ENCODE measurements at regions not wholly inside any gene's neighbourhood (a gene's known extent, or its start where the extent isn't known, plus 50 kb on each side); places are given as distances from the start of the nearest gene placed in this dataset.

- TF ChIP-seq POLR2AphosphoS5 (IDR thresholded peaks at IDR 0.05; ENCODE audit: low read depth, low read length) (no peak), TAF1 (IDR thresholded peaks at IDR 0.05; ENCODE audit: borderline replicate concordance, low read depth, low read length) (no peak)
- FAIRE-seq: no peak
Observed at GRCh38 chr13:89845874-89846273, 1501.6 kb upstream of the MIR17HG start.

GRCh38 chr13:89846926-89847585 lies 1500.4 kb upstream of the MIR17HG start:
- no peak for DNase-seq (ENCODE audit: insufficient read length)
- no peak for FAIRE-seq
- TF ChIP-seq POLR2AphosphoS5 (IDR thresholded peaks at IDR 0.05; ENCODE audit: low read depth, low read length) (no peak), POLR2A (IDR thresholded peaks at IDR 0.05; ENCODE audit: low read depth, low read length) (no peak), TAF1 (IDR thresholded peaks at IDR 0.05; ENCODE audit: borderline replicate concordance, low read depth, low read length) (no peak)

More at GRCh38 chr13:89845874-89846273, 1501.6 kb upstream of the MIR17HG start:
- no peak for DNase-seq (ENCODE audit: insufficient read length)

- TF ChIP-seq POLR2A (IDR thresholded peaks at IDR 0.05; ENCODE audit: low read depth, low read length) (no peak), POLR2AphosphoS5 (IDR thresholded peaks at IDR 0.05; ENCODE audit: low read depth, low read length) (no peak), TAF1 (IDR thresholded peaks at IDR 0.05; ENCODE audit: borderline replicate concordance, low read depth, low read length) (no peak)
- FAIRE-seq: no peak
Observed at GRCh38 chr13:89852570-89852969, 1494.9 kb upstream of the MIR17HG start.

GRCh38 chr13:89856512-89856911 lies 1491.0 kb upstream of the MIR17HG start:
- no peak for DNase-seq (ENCODE audit: insufficient read length)
- FAIRE-seq: no peak

More at GRCh38 chr13:89852570-89852969, 1494.9 kb upstream of the MIR17HG start:
- DNase-seq (ENCODE audit: insufficient read length): no peak

GRCh38 chr13:89857502-89857901 lies 1490.0 kb upstream of the MIR17HG start:
- FAIRE-seq (no peak), DNase-seq (ENCODE audit: insufficient read length) (no peak)
- TF ChIP-seq TAF1 (IDR thresholded peaks at IDR 0.05; ENCODE audit: borderline replicate concordance, low read depth, low read length) (no peak), POLR2A (IDR thresholded peaks at IDR 0.05; ENCODE audit: low read depth, low read length) (no peak), POLR2AphosphoS5 (IDR thresholded peaks at IDR 0.05; ENCODE audit: low read depth, low read length) (no peak)

More at GRCh38 chr13:89856512-89856911, 1491.0 kb upstream of the MIR17HG start:
- TF ChIP-seq POLR2AphosphoS5 (IDR thresholded peaks at IDR 0.05; ENCODE audit: low read depth, low read length) (no peak), POLR2A (IDR thresholded peaks at IDR 0.05; ENCODE audit: low read depth, low read length) (no peak), TAF1 (IDR thresholded peaks at IDR 0.05; ENCODE audit: borderline replicate concordance, low read depth, low read length) (no peak)

- TF ChIP-seq POLR2A (IDR thresholded peaks at IDR 0.05; ENCODE audit: low read depth, low read length): no peak
- no peak for TF ChIP-seq TAF1 (IDR thresholded peaks at IDR 0.05; ENCODE audit: borderline replicate concordance, low read depth, low read length)
- TF ChIP-seq POLR2AphosphoS5 (IDR thresholded peaks at IDR 0.05; ENCODE audit: low read depth, low read length): no peak
- FAIRE-seq (no peak), DNase-seq (ENCODE audit: insufficient read length) (no peak)
Observed at GRCh38 chr13:89862011-89862690, 1485.3 kb upstream of the MIR17HG start.

GRCh38 chr13:89862691-89863036 lies 1484.8 kb upstream of the MIR17HG start:
- no peak for FAIRE-seq

GRCh38 chr13:89865164-89866064 lies 1482.1 kb upstream of the MIR17HG start:
- TF ChIP-seq TAF1 (IDR thresholded peaks at IDR 0.05; ENCODE audit: borderline replicate concordance, low read depth, low read length) (no peak), POLR2A (IDR thresholded peaks at IDR 0.05; ENCODE audit: low read depth, low read length) (no peak), POLR2AphosphoS5 (IDR thresholded peaks at IDR 0.05; ENCODE audit: low read depth, low read length) (no peak)
- DNase-seq (ENCODE audit: insufficient read length): no peak
- FAIRE-seq: no peak

More at GRCh38 chr13:89862691-89863036, 1484.8 kb upstream of the MIR17HG start:
- no peak for TF ChIP-seq POLR2AphosphoS5 (IDR thresholded peaks at IDR 0.05; ENCODE audit: low read depth, low read length)
- no peak for TF ChIP-seq POLR2A (IDR thresholded peaks at IDR 0.05; ENCODE audit: low read depth, low read length)
- no peak for TF ChIP-seq TAF1 (IDR thresholded peaks at IDR 0.05; ENCODE audit: borderline replicate concordance, low read depth, low read length)
- no peak for DNase-seq (ENCODE audit: insufficient read length)

GRCh38 chr13:89869312-89869711 lies 1478.2 kb upstream of the MIR17HG start:
- no peak for TF ChIP-seq POLR2AphosphoS5 (IDR thresholded peaks at IDR 0.05; ENCODE audit: low read depth, low read length)
- no peak for FAIRE-seq
- no peak for DNase-seq (ENCODE audit: insufficient read length)

GRCh38 chr13:89878904-89879303 lies 1468.6 kb upstream of the MIR17HG start:
- FAIRE-seq: no peak
- no peak for TF ChIP-seq POLR2AphosphoS5 (IDR thresholded peaks at IDR 0.05; ENCODE audit: low read depth, low read length)
- no peak for TF ChIP-seq POLR2A (IDR thresholded peaks at IDR 0.05; ENCODE audit: low read depth, low read length)
- no peak for TF ChIP-seq TAF1 (IDR thresholded peaks at IDR 0.05; ENCODE audit: borderline replicate concordance, low read depth, low read length)

GRCh38 chr13:89880201-89880600 lies 1467.3 kb upstream of the MIR17HG start:
- TF ChIP-seq TAF1 (IDR thresholded peaks at IDR 0.05; ENCODE audit: borderline replicate concordance, low read depth, low read length) (no peak), POLR2A (IDR thresholded peaks at IDR 0.05; ENCODE audit: low read depth, low read length) (no peak), POLR2AphosphoS5 (IDR thresholded peaks at IDR 0.05; ENCODE audit: low read depth, low read length) (no peak)
- FAIRE-seq: no peak
- DNase-seq (ENCODE audit: insufficient read length): no peak

More at GRCh38 chr13:89878904-89879303, 1468.6 kb upstream of the MIR17HG start:
- DNase-seq (ENCODE audit: insufficient read length): no peak

Measured in GM12892 (cell line).